ENCODE measurements at regions not wholly inside any gene's neighbourhood (a gene's known extent, or its start where the extent isn't known, plus 50 kb on each side); places are given as distances from the start of the nearest gene placed in this dataset.

DNA sequence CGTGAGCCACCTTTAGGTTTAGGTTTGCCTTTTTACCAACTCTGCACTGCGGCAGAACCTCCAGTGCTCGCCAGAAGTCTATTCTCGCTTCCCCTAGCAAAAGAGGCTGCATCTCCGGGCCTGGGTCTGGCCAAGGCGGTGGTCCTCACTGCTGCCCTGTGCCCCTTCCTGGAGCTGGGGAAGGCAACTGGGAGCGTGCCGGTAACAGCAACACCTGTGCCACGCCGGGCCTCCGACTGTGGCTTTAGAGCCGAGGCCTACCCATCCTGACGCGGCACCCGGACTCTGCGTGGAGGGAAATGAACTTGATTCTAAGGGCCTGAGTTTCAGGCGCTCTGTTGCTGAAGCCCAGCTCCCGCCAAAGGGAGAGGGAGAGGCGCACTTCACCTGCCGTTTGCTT lies 82.4 kb upstream of the SPATA31C2 start:
- TF ChIP-seq, protein P1, sequence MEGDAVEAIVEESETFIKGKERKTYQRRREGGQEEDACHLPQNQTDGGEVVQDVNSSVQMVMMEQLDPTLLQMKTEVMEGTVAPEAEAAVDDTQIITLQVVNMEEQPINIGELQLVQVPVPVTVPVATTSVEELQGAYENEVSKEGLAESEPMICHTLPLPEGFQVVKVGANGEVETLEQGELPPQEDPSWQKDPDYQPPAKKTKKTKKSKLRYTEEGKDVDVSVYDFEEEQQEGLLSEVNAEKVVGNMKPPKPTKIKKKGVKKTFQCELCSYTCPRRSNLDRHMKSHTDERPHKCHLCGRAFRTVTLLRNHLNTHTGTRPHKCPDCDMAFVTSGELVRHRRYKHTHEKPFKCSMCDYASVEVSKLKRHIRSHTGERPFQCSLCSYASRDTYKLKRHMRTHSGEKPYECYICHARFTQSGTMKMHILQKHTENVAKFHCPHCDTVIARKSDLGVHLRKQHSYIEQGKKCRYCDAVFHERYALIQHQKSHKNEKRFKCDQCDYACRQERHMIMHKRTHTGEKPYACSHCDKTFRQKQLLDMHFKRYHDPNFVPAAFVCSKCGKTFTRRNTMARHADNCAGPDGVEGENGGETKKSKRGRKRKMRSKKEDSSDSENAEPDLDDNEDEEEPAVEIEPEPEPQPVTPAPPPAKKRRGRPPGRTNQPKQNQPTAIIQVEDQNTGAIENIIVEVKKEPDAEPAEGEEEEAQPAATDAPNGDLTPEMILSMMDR (conservative IDR thresholded peaks at IDR 0.05; ENCODE audit: low read depth, low read length) = no peak
- TF ChIP-seq EZH2 (IDR thresholded peaks at IDR 0.05; ENCODE audit: borderline replicate concordance, low read depth, low read length, poor library complexity, severe bottlenecking) = no peak
